Fibroblast of the aortic adventitia (primary cell): ENCODE measurements at regions not wholly inside any gene's neighbourhood (a gene's known extent, or its start where the extent isn't known, plus 50 kb on each side); places are given as distances from the start of the nearest gene placed in this dataset. TPM values are rescaled to one million over a fixed set of nuclear protein-coding genes. Genes with fewer than 3 reads are reported as not detected.

ENCODE experiments used
- DNase-seq: peaks from one replicate; pipeline ENCODE4 v3.0.0-alpha.2; 2010; ENCODE audit warnings: low read depth
- H3K4me3 ChIP-seq: 2 replicates; pipeline ENCODE4 v1.5.1; 2011; ENCODE audit warnings: low read depth, mild to moderate bottlenecking, control low read depth, low read length, moderate library complexity
- small RNA-seq: library from RNA; depleted of rRNA; stranded (forward); fragments of <200 nt; gene quantifications from one replicate; pipeline ENCODE3, GENCODE V24; 2012
- TF ChIP-seq, protein P1 (sequence below): IDR thresholded peaks from 2 replicates; pipeline ENCODE4 v1.5.1; 2011; ENCODE audit warnings: mild to moderate bottlenecking, low read length, control low read depth, inconsistent platforms; ENCODE audit not compliant: insufficient read depth

DNA sequence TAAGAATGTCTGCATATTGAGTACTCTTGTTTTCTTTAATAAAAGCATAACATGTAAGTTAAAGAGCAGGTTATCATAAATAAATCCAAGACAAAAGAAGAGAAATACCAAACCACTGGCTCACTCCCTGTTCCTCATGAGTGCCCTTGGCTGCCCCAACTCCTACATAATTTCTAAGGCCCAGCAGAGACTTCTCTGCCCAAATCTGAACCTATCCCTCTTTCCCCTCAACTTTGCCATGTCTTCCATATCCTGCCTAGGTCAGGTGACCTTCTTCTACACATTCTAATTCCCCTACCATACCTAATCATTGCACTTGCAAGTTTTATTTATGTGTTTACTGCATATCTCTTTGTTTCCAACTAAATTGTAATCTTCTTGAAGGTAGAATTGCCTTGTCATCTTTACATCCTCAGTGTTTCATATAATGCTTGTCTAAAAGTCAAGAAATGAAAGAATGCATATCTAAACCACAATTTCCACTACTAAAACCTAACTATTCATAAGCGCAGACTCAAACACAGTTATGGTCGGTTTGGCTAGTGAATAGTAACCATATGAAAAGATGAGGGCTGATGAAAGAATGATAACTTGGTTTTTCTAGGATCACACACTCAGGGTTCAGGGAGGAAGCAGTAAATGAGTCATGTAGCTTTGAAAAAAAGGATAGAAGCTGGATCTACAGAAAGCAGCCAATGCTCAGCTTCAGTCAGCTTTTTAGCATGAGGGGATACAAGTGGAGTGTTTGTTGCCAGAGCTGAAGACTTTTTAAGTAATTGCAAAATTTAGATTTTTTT, 53.3 kb upstream of the EYA4 start:
- peak; percentile 10 for DNase-seq
- TF ChIP-seq, protein P1, sequence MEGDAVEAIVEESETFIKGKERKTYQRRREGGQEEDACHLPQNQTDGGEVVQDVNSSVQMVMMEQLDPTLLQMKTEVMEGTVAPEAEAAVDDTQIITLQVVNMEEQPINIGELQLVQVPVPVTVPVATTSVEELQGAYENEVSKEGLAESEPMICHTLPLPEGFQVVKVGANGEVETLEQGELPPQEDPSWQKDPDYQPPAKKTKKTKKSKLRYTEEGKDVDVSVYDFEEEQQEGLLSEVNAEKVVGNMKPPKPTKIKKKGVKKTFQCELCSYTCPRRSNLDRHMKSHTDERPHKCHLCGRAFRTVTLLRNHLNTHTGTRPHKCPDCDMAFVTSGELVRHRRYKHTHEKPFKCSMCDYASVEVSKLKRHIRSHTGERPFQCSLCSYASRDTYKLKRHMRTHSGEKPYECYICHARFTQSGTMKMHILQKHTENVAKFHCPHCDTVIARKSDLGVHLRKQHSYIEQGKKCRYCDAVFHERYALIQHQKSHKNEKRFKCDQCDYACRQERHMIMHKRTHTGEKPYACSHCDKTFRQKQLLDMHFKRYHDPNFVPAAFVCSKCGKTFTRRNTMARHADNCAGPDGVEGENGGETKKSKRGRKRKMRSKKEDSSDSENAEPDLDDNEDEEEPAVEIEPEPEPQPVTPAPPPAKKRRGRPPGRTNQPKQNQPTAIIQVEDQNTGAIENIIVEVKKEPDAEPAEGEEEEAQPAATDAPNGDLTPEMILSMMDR: no peak
- H3K4me3 ChIP-seq: no peak overlapping the region

DNA sequence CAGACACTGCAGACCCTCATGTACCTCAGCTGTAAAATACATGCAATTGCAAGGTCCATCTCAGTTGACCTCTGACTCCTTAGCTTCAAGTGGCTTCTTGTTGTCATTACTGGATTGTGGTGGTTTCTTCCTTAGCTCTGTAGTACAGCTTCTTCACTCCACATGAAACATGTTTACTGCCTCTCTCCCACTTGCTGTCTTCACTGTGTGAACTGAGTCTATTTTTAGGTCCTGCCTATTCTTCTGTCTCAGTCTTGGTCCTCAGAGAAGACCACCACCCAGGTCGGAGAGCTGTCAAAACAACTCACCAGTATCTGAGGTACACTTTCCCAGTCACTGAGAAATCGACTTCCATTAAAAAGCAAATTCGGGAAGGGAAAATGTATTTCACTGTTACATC, 50.2 kb upstream of the EYA4 start:
- DNase-seq: no peak
- no peak overlapping the region for H3K4me3 ChIP-seq
- TF ChIP-seq, protein P1: no peak

DNA sequence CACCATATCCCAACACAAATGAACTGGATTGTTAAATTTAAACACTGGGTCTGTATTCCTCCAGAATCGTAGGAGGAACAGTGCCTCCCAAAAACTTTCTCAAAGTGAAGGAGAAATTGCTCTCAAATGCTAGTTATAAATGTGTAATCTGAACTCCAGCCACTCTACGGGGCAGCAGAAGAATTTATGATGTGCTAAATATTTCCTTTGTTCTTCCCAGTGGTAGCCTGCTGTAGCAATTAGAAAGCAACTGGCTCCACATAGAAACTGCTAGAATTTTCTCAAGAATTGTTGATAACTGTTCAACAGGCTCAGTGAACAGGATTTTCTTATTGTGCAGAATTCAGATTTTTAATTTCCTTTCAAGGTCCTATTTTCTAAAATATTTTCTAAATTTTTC, 49.8 kb upstream of the EYA4 start:
- TF ChIP-seq, protein P1: no peak
- no peak for DNase-seq
- no peak overlapping the region for H3K4me3 ChIP-seq

Small RNAs in the stretch of these regions (small RNA-seq; reads per million reads assigned to genes)
- not detected for gene MTCYBP4
